Left lung (tissue), 4 donors: ENCODE measurements at regions not wholly inside any gene's neighbourhood (a gene's known extent, or its start where the extent isn't known, plus 50 kb on each side); places are given as distances from the start of the nearest gene placed in this dataset.

Experiments
- ATAC-seq: fragments of 200-7000 bp; cut with Tn5 transposase; one replicate; pipeline ENCODE4 v1.9.1; 2020; ENCODE audit warnings: moderate library complexity
- DNase-seq, 4 donors: peaks; one replicate each; pipeline ENCODE4 v3.0.0-alpha.2; 2013 to 2020
- H3K27ac ChIP-seq, 2 donors: fragments of 200-600 bp; sonication (generic) in 1 of 2; one replicate each; pipeline versions ENCODE4 v1.5.0 to v1.8.0; 2020 to 2021
- H3K27me3 ChIP-seq, 2 donors: fragments of 200-600 bp; sonication (generic) in 1 of 2; one replicate each; pipeline versions ENCODE4 v1.5.0 to v1.8.0; 2020 to 2021
- H3K36me3 ChIP-seq, 2 donors: fragments of 200-600 bp; sonication (generic) in 1 of 2; one replicate each; pipeline versions ENCODE4 v1.5.0 to v1.8.0; 2020 to 2021
- H3K4me1 ChIP-seq, 2 donors: fragments of 200-600 bp; one replicate each; pipeline ENCODE4 v1.8.0; 2021
- H3K4me3 ChIP-seq, 2 donors: fragments of 200-600 bp; sonication (generic) in 1 of 2; one replicate each; pipeline versions ENCODE4 v1.5.0 to v1.8.0; 2020 to 2021; ENCODE audit warnings: mild to moderate bottlenecking in 1 of 2
- H3K9me3 ChIP-seq, 2 donors: fragments of 200-600 bp; sonication (generic) in 1 of 2; one replicate each; pipeline versions ENCODE4 v1.5.0 to v1.8.0; 2020 to 2021
- CTCF ChIP-seq, 2 donors: fragments of 200-600 bp; sonication (generic) in 1 of 2; IDR thresholded peaks; one replicate each; pipeline versions ENCODE4 v1.5.0 to v1.8.0; 2021; ENCODE audit warnings: antibody characterized with exemption in 2 of 2
- intact Hi-C, 2 donors: fragments of 100-400 bp; cut with DNase I; formaldehyde crosslinking; loops; one replicate each; pipeline versions ENCODE4 v1.11.2 to v1.14.2; 2022
- donor health status: DM: no; HTN: yes; CAD: no.
- donor health status: DM: no; HTN: no; CAD: no.

GRCh38 chr12:126248871-126249403 is 1183.7 kb downstream of the AACS start:
- no peak for DNase-seq
- no peak for ATAC-seq
- no peaks in the 10 kb centered on the region for H3K4me1 ChIP-seq
- intact Hi-C loops, result no loop called here
- no peaks in the 10 kb centered on the region for H3K27me3 ChIP-seq
- H3K27ac ChIP-seq, result no peak overlapping the region
- H3K36me3 ChIP-seq, result no peaks in the 10 kb centered on the region
- H3K4me3 ChIP-seq, result no peak overlapping the region
- no peak for TF ChIP-seq CTCF (IDR thresholded peaks at IDR 0.05)
- H3K9me3 ChIP-seq, result no peaks in the 10 kb centered on the region

- H3K9me3 ChIP-seq, result peaks cover 0 to 2% of the 10 kb centered on the region in 2 donors
- H3K27ac ChIP-seq, result no peak overlapping the region
- no peaks in the 10 kb centered on the region for H3K4me1 ChIP-seq
- no peaks in the 10 kb centered on the region for H3K36me3 ChIP-seq
- ATAC-seq, result no peak
- no peaks in the 10 kb centered on the region for H3K27me3 ChIP-seq
- no peak for TF ChIP-seq CTCF (IDR thresholded peaks at IDR 0.05)
- intact Hi-C loops, result no loop called here
- H3K4me3 ChIP-seq, result no peak overlapping the region
- DNase-seq, result no peak
Measured at GRCh38 chr12:126258190-126258589, 1193.0 kb downstream of the AACS start.

- no peak overlapping the region for H3K27ac ChIP-seq
- ATAC-seq (no peak), DNase-seq (no peak)
- intact Hi-C loops, result no loop called here
- H3K36me3 ChIP-seq, result no peaks in the 10 kb centered on the region
- no peaks in the 10 kb centered on the region for H3K4me1 ChIP-seq
- TF ChIP-seq CTCF (IDR thresholded peaks at IDR 0.05), result no peak
- H3K4me3 ChIP-seq, result no peak overlapping the region
- H3K9me3 ChIP-seq, result peaks cover 0 to 4% of the 10 kb centered on the region in 2 donors
- no peaks in the 10 kb centered on the region for H3K27me3 ChIP-seq
Measured at GRCh38 chr12:126262829-126263228, 1197.6 kb downstream of the AACS start.

GRCh38 chr12:126268222-126268621 is 1203.0 kb downstream of the AACS start:
- Histone ChIP-seq H3K9me3 (peaks cover 0 to 2% of the 10 kb centered on the region in 2 donors), H3K27me3 (no peaks in the 10 kb centered on the region), H3K27ac (no peak overlapping the region), H3K4me3 (no peak overlapping the region), H3K36me3 (no peaks in the 10 kb centered on the region), H3K4me1 (no peaks in the 10 kb centered on the region)
- intact Hi-C loops, result no loop called here
- no peak for DNase-seq
- no peak for ATAC-seq
- no peak for TF ChIP-seq CTCF (IDR thresholded peaks at IDR 0.05)

GRCh38 chr12:126271159-126271558 is 1205.9 kb downstream of the AACS start:
- peaks cover 0 to 2% of the 10 kb centered on the region in 2 donors for H3K9me3 ChIP-seq
- ATAC-seq, result no peak

More at GRCh38 chr12:126271159-126271558, 1205.9 kb downstream of the AACS start:
- H3K4me3 ChIP-seq, result no peak overlapping the region
- intact Hi-C loops, result no loop called here
- DNase-seq, result no peak
- TF ChIP-seq CTCF (IDR thresholded peaks at IDR 0.05), result no peak
- H3K4me1 ChIP-seq, result no peaks in the 10 kb centered on the region
- H3K36me3 ChIP-seq, result no peaks in the 10 kb centered on the region
- no peak overlapping the region for H3K27ac ChIP-seq
- H3K27me3 ChIP-seq, result no peaks in the 10 kb centered on the region
